Kidney (tissue), 13 donors: ENCODE measurements at regions not wholly inside any gene's neighbourhood (a gene's known extent, or its start where the extent isn't known, plus 50 kb on each side); places are given as distances from the start of the nearest gene placed in this dataset.

Source experiments
- DNase-seq, 5 donors: peaks; one replicate each; pipeline ENCODE4 v3.0.0-alpha.2; 2013 to 2020
- FAIRE-seq: peaks from 2 replicates; lab custom pipeline; 2012; peaks lifted over from hg19 to GRCh38; lab: Jason Lieb, UNC
- H3K27ac ChIP-seq, 2 donors: one replicate each; pipeline ENCODE4 v1.7.0; 2013; ENCODE audit warnings: low read depth in 2 of 2, low read length in 2 of 2, inconsistent platforms in 1 of 2
- H3K27me3 ChIP-seq: one replicate; pipeline ENCODE4 v1.7.1; 2013; ENCODE audit warnings: low read length, inconsistent platforms; ENCODE audit not compliant: control insufficient read depth, insufficient read depth
- H3K36me3 ChIP-seq, 3 donors: one replicate each; pipeline versions ENCODE4 v1.7.0 to v1.7.1; 2013; ENCODE audit warnings: low read length in 3 of 3, control low read depth in 1 of 3, inconsistent platforms in 1 of 3; ENCODE audit not compliant: insufficient read depth in 3 of 3, control insufficient read depth in 2 of 3
- H3K4me1 ChIP-seq, 3 donors: one replicate each; pipeline versions ENCODE4 v1.7.0 to v1.7.1; 2013; ENCODE audit warnings: low read length in 3 of 3, inconsistent platforms in 1 of 3, low read depth in 1 of 3; ENCODE audit not compliant: control insufficient read depth in 2 of 3, insufficient read depth in 2 of 3
- H3K4me3 ChIP-seq, 3 donors: one replicate each; pipeline versions ENCODE4 v1.7.0 to v1.8.1; 2013; ENCODE audit warnings: low read length in 3 of 3, control low read depth in 1 of 3, inconsistent platforms in 1 of 3
- H3K9ac ChIP-seq, 3 donors: one replicate each; pipeline versions ENCODE4 v1.7.0 to v1.7.1; 2013; ENCODE audit warnings: low read length in 3 of 3, control low read depth in 1 of 3, inconsistent platforms in 1 of 3
- H3K9me3 ChIP-seq, 3 donors: one replicate each; pipeline versions ENCODE4 v1.7.0 to v1.7.1; 2013; ENCODE audit warnings: low read length in 3 of 3, control low read depth in 1 of 3, inconsistent platforms in 1 of 3; ENCODE audit not compliant: control insufficient read depth in 2 of 3, insufficient read depth in 1 of 3
- intact Hi-C: fragments of 100-400 bp; cut with DNase I; formaldehyde crosslinking; loops from one replicate; pipeline ENCODE4 v1.11.1; 2022
- TF ChIP-seq, protein P1 (sequence below): IDR thresholded peaks from 3 replicates; pipeline ENCODE4 v1.5.1; 2012; ENCODE audit warnings: mild to moderate bottlenecking, moderate library complexity, borderline replicate concordance; ENCODE audit not compliant: insufficient read depth; ENCODE audit errors: extremely low read depth
- donor health status: control.
- donor health status: control.
- donor health status: control.
- donor health status: control.
- donor health status: control.
- donor health status: DM: yes; HTN: yes; CAD: no.
- donor health status: Normal renal cell carcinoma (clear cell type).

DNA sequence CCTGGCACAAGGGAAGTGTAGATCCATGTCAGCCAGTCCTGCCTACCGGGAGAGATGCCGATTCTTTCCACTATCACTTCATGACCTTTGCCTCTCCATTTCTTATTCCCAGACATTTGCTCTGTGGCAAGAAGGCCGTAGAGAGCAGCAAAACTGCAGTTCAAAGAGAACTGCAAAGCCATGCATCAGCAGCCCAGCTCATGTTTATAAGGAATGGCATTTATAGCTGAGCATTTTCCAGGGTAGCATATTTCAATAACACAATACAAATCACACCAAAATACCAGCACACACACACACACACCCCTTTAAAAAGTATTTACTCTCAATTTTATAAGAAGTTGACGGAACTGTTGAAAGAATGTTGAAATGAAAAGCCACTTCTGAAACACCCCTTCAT lies 126.7 kb upstream of the EGFLAM start:
- Histone ChIP-seq H3K9ac (no peak overlapping the region), H3K9me3 (no peaks in the 10 kb centered on the region), H3K27ac (no peak overlapping the region), H3K4me1 (no peaks in the 10 kb centered on the region), H3K36me3 (no peaks in the 10 kb centered on the region), H3K4me3 (no peak overlapping the region), H3K27me3 (no peaks in the 10 kb centered on the region)
- FAIRE-seq = no peak
- no peak for DNase-seq
- TF ChIP-seq, protein P1, sequence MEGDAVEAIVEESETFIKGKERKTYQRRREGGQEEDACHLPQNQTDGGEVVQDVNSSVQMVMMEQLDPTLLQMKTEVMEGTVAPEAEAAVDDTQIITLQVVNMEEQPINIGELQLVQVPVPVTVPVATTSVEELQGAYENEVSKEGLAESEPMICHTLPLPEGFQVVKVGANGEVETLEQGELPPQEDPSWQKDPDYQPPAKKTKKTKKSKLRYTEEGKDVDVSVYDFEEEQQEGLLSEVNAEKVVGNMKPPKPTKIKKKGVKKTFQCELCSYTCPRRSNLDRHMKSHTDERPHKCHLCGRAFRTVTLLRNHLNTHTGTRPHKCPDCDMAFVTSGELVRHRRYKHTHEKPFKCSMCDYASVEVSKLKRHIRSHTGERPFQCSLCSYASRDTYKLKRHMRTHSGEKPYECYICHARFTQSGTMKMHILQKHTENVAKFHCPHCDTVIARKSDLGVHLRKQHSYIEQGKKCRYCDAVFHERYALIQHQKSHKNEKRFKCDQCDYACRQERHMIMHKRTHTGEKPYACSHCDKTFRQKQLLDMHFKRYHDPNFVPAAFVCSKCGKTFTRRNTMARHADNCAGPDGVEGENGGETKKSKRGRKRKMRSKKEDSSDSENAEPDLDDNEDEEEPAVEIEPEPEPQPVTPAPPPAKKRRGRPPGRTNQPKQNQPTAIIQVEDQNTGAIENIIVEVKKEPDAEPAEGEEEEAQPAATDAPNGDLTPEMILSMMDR = no peak
- intact Hi-C loops = no loop called here

DNA sequence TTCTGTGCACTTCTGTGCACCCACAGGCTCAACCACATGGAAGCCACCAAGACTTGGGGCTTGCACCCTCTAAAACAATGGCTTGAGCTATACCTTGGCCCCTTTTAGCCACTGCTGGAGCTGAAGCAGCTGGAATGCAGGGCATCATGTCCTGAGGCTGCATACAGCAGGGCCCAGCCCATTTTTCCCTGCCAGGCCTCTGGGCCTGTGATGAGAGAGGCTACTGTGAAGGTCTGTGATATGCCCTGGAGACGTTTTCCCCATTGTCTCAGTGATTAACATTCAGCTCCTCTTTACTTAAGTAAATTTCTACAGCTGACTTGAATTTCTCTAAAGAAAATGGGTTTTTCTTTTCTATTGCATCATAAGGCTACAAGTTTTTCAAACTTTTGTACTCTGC lies 134.0 kb upstream of the EGFLAM start:
- H3K36me3 ChIP-seq = no peaks in the 10 kb centered on the region
- H3K27ac ChIP-seq = no peak overlapping the region
- no peak overlapping the region for H3K9ac ChIP-seq
- DNase-seq (no peak), FAIRE-seq (no peak)
- no peaks in the 10 kb centered on the region for H3K9me3 ChIP-seq
- no peaks in the 10 kb centered on the region for H3K4me1 ChIP-seq
- TF ChIP-seq, protein P1 = no peak
- H3K27me3 ChIP-seq = no peaks in the 10 kb centered on the region
- H3K4me3 ChIP-seq = no peak overlapping the region
- intact Hi-C loops = no loop called here

DNA sequence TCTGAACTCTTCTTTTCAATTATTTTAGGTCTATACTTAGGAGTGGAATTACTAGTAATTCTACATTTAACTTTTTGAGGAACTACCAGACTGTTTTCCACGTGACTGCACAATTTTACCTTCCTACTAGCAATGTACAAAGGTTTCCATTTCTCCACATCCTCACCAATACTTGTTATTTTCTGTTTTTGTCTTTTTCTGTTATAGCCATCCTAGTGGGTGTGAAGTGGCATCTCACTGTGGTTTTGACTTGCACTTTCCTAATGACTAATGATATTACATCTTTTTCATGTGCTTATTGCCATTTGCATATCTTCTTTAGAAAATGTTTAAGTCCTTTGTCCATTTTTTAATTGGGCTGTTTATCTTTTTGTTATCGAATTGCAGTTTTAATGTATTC lies 136.9 kb upstream of the EGFLAM start:
- no peaks in the 10 kb centered on the region for H3K9me3 ChIP-seq
- no peaks in the 10 kb centered on the region for H3K4me1 ChIP-seq
- TF ChIP-seq, protein P1 = no peak
- intact Hi-C loops = no loop called here
- H3K9ac ChIP-seq = no peak overlapping the region
- no peak overlapping the region for H3K27ac ChIP-seq
- FAIRE-seq (no peak), DNase-seq (no peak)
- no peaks in the 10 kb centered on the region for H3K27me3 ChIP-seq
- no peak overlapping the region for H3K4me3 ChIP-seq
- H3K36me3 ChIP-seq = no peaks in the 10 kb centered on the region

DNA sequence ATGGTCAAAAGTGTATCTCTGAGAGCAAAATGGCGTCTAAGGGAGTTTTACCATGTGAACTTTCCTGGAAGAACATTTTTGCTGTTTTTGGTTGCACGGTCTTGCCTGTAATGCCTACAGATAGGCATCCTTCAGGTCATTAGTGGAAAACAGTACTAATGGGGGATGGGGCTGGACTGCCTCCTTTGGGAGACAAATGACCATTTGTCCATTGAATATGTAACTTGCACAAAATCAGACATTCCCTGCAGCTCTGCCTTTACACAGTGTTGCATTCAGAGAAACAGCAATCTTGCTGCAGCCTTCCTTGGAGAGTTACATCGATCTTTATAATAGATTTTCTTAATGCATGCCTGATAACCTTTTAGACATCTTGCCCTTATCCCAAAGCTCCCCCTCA lies 138.5 kb upstream of the EGFLAM start:
- no peaks in the 10 kb centered on the region for H3K36me3 ChIP-seq
- no peaks in the 10 kb centered on the region for H3K4me1 ChIP-seq
- H3K9ac ChIP-seq = no peak overlapping the region
- H3K9me3 ChIP-seq = no peaks in the 10 kb centered on the region
- TF ChIP-seq, protein P1 = no peak
- FAIRE-seq (no peak), DNase-seq (no peak)
- H3K4me3 ChIP-seq = no peak overlapping the region
- intact Hi-C loops = no loop called here
- no peak overlapping the region for H3K27ac ChIP-seq
- no peaks in the 10 kb centered on the region for H3K27me3 ChIP-seq
